Endodermal cell (in vitro differentiated cells): ENCODE measurements at regions not wholly inside any gene's neighbourhood (a gene's known extent, or its start where the extent isn't known, plus 50 kb on each side); places are given as distances from the start of the nearest gene placed in this dataset.
"Not testable (repeated sequence)": the region's sequence is repeated elsewhere in the genome, so short reads cannot be mapped to it uniquely, and the experiment has no call there.

ENCODE experiments used
- DNase-seq: peaks from one replicate; pipeline ENCODE4 v3.0.0-alpha.2; 2017
- H3K27ac ChIP-seq: 2 replicates; pipeline ENCODE4 v1.5.1; 2013; ENCODE audit warnings: mild to moderate bottlenecking, low read depth, low read length, moderate library complexity
- H3K27me3 ChIP-seq: 2 replicates; pipeline ENCODE4 v1.6.1; 2013; ENCODE audit warnings: mild to moderate bottlenecking, low read length, moderate library complexity; ENCODE audit not compliant: insufficient read depth, control insufficient read depth, poor library complexity, severe bottlenecking
- H3K36me3 ChIP-seq: 2 replicates; pipeline ENCODE4 v1.7.0; 2013; ENCODE audit warnings: mild to moderate bottlenecking, low read length, moderate library complexity; ENCODE audit not compliant: control insufficient read depth, insufficient read depth
- H3K4me1 ChIP-seq: one replicate; pipeline ENCODE4 v1.7.0; 2013; ENCODE audit warnings: low read length; ENCODE audit not compliant: control insufficient read depth, insufficient read depth
- H3K4me3 ChIP-seq: 2 replicates; pipeline ENCODE4 v1.5.1; 2013; ENCODE audit warnings: mild to moderate bottlenecking, low read length, moderate library complexity
- H3K9ac ChIP-seq: 2 replicates; pipeline ENCODE4 v1.6.1; 2013; ENCODE audit warnings: mild to moderate bottlenecking, low read length, moderate library complexity; ENCODE audit not compliant: poor library complexity, severe bottlenecking; ENCODE audit errors: extremely low read depth
- H3K9me3 ChIP-seq: 2 replicates; pipeline ENCODE4 v1.6.1; 2013; ENCODE audit warnings: mild to moderate bottlenecking, low read length, moderate library complexity; ENCODE audit not compliant: control insufficient read depth
- H3K27ac Mint-ChIP-seq: 2 replicates; pipeline ENCODE4 v1.8.0; 2020; ENCODE audit warnings: mixed read lengths
- H3K27me3 Mint-ChIP-seq: 2 replicates; pipeline ENCODE4 v1.8.0; 2021; ENCODE audit warnings: mild to moderate bottlenecking, mixed read lengths; ENCODE audit not compliant: insufficient read depth
- H3K36me3 Mint-ChIP-seq: 2 replicates; pipeline ENCODE4 v1.8.0; 2020; ENCODE audit warnings: low read depth, mixed read lengths
- H3K4me1 Mint-ChIP-seq: 2 replicates; pipeline ENCODE4 v1.8.0; 2020; ENCODE audit warnings: mixed read lengths
- H3K4me3 Mint-ChIP-seq: 2 replicates; pipeline ENCODE4 v1.8.0; 2020; ENCODE audit warnings: mild to moderate bottlenecking, moderate library complexity, mixed read lengths
- H3K9me3 Mint-ChIP-seq: 2 replicates; pipeline ENCODE4 v1.8.0; 2020; ENCODE audit warnings: mild to moderate bottlenecking, mixed read lengths
- WGBS, 2 experiments: methylation state at CpG; one replicate each; pipeline versions ENCODE4 v1.1.5 to v1.1.7; 2013; ENCODE audit warnings: missing lambda C conversion rate in 2 of 2, mixed read lengths in 1 of 2; ENCODE audit not compliant: insufficient coverage in 1 of 2, insufficient read length in 1 of 2; 5-methylcytosine and 5-hydroxymethylcytosine counted together
- TF ChIP-seq, protein P1 (sequence below): fragments of 200-600 bp; sonication (generic); conservative IDR thresholded peaks from 2 replicates; pipeline ENCODE4 v1.5.0; 2021; ENCODE audit warnings: antibody characterized with exemption, mild to moderate bottlenecking

DNA sequence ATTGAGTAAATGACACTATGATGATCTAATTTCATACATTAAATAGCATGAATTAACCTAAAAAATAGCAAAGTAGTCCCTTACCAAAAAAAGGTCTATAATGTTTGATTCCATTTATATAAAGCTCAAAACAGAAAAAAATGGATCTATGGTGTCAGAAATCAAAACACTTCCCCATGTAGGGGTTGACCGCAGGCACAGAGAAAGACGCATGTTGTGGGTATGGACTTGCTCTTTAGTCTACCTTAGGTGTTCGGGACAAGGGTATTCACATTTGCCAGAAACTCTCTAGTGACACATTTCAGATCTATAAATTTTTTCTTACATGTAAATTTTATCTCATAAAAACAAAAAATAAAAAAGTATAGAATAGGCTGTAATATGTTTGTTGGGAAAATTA, 1262.9 kb downstream of the TMEM121 start:
- Histone ChIP-seq H3K27ac (no peak overlapping the region), H3K9me3 (peaks cover 80% of the 10 kb centered on the region), H3K36me3 (no peaks in the 10 kb centered on the region), H3K4me1 (no peaks in the 10 kb centered on the region), H3K27me3 (no peaks in the 10 kb centered on the region), H3K4me3 (no peak overlapping the region), H3K9ac (no peak overlapping the region)
- Mint-ChIP-seq H3K4me1 (no peaks in the 10 kb centered on the region), H3K27ac (no peak overlapping the region), H3K4me3 (no peak overlapping the region), H3K27me3 (no peaks in the 10 kb centered on the region), H3K9me3 (peaks cover 88% of the 10 kb centered on the region), H3K36me3 (no peaks in the 10 kb centered on the region)
- no peak for DNase-seq
- WGBS, 2 experiments, result 87 to 100% methylated on average over 2 to 3 of the region's 3 CpGs
- TF ChIP-seq, protein P1, sequence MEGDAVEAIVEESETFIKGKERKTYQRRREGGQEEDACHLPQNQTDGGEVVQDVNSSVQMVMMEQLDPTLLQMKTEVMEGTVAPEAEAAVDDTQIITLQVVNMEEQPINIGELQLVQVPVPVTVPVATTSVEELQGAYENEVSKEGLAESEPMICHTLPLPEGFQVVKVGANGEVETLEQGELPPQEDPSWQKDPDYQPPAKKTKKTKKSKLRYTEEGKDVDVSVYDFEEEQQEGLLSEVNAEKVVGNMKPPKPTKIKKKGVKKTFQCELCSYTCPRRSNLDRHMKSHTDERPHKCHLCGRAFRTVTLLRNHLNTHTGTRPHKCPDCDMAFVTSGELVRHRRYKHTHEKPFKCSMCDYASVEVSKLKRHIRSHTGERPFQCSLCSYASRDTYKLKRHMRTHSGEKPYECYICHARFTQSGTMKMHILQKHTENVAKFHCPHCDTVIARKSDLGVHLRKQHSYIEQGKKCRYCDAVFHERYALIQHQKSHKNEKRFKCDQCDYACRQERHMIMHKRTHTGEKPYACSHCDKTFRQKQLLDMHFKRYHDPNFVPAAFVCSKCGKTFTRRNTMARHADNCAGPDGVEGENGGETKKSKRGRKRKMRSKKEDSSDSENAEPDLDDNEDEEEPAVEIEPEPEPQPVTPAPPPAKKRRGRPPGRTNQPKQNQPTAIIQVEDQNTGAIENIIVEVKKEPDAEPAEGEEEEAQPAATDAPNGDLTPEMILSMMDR, result no peak

DNA sequence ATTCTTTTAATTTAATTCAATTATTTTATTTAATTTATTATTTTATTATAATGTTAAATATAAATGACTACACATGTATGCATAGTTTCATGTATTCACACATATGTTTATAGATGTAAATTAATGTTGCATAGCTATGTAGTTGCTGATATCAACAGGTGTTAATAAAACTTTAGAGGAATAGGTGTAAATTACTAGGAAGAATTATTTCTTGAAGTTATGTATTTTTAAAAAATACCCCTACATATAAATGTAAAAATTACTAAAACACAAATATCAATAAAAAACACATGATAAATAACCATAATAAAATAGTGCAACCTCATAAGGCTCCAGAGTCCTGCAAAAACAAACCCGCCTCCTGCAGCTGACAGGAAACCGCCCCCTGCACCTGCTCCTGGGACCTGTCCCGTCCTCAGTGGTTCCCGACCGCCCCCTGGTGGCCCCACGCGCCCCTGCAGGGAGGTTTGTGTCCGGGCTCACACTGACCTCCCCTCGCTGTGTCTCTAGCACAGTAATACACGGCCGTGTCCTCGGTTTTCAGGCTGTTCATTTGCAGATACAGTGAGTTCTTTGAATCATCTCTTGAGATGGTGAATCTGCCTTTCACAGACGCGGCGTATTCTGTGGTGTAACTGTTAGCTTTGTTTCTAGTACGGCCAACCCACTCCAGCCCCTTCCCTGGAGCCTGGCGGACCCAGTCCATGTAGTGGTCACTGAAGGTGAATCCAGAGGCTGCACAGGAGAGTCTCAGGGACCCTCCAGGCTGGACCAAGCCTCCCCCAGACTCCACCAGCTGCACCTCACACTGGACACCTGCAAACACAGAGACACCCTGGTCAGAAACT, 1264.0 kb downstream of the TMEM121 start:
- H3K27ac Mint-ChIP-seq, result no peak overlapping the region
- H3K4me3 ChIP-seq, result no peak overlapping the region
- H3K9me3 Mint-ChIP-seq, result peaks cover 83% of the 10 kb centered on the region
- no peak overlapping the region for H3K4me3 Mint-ChIP-seq
- TF ChIP-seq, protein P1, result peak; percentile 57
- 70 to 73% methylated on average over 12 to 17 of the region's 17 CpGs for WGBS, 2 experiments
- H3K4me1 ChIP-seq, result no peaks in the 10 kb centered on the region
- H3K9ac ChIP-seq, result no peak overlapping the region
- no peaks in the 10 kb centered on the region for H3K36me3 ChIP-seq
- peaks cover 72% of the 10 kb centered on the region for H3K9me3 ChIP-seq
- DNase-seq, result peak; percentile 64
- H3K27me3 ChIP-seq, result no peaks in the 10 kb centered on the region
- no peak overlapping the region for H3K27ac ChIP-seq
- H3K4me1 Mint-ChIP-seq, result no peaks in the 10 kb centered on the region
- H3K27me3 Mint-ChIP-seq, result no peaks in the 10 kb centered on the region
- no peaks in the 10 kb centered on the region for H3K36me3 Mint-ChIP-seq

DNA sequence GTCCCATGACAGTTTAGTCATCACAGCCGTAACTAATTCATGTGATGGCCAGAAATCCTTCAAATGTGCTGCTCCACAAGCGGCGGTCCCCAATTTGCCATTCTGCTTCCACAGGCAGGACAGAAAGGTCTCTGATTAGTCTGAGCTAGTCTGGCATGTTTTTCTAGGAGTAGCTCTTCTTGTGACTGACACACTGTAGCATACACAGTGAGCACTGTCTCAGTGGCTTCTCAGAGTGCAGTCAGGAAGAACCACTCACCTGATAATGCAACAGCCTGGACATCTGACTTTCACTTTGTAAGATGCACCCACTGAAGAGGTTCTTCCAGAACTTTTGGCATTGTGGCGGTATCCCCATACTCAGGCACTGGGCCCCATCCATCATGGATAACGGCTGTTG, 1266.2 kb downstream of the TMEM121 start:
- no peak overlapping the region for H3K27ac Mint-ChIP-seq
- Histone ChIP-seq H3K9me3 (peaks cover 61% of the 10 kb centered on the region), H3K36me3 (no peaks in the 10 kb centered on the region), H3K9ac (no peak overlapping the region), H3K4me1 (no peaks in the 10 kb centered on the region), H3K27me3 (no peaks in the 10 kb centered on the region), H3K27ac (no peak overlapping the region), H3K4me3 (no peak overlapping the region)
- no peaks in the 10 kb centered on the region for H3K36me3 Mint-ChIP-seq
- H3K27me3 Mint-ChIP-seq, result no peaks in the 10 kb centered on the region
- TF ChIP-seq, protein P1, result no peak
- no peaks in the 10 kb centered on the region for H3K4me1 Mint-ChIP-seq
- 69 to 78% methylated on average over 3 to 5 of the region's 5 CpGs for WGBS, 2 experiments
- no peak overlapping the region for H3K4me3 Mint-ChIP-seq
- no peak for DNase-seq
- peaks cover 77% of the 10 kb centered on the region for H3K9me3 Mint-ChIP-seq

DNA sequence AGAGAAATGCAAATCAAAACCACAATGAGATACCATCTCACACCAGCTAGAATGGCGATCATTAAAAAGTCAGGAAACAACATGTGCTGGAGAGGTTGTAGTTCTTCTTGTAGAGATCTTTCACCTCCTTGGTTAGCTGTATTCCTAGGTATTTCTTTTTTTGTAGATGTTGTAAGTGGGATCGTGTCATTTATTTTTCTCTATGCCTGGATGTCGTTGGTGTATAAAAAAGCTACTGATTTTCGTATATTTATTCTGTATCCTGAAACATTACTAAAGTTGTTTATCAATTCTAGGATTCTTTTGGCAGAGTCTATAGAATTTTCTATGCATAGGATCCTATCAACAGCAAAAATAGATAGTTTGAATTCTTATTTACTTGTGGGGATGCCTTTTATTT, 1271.8 kb downstream of the TMEM121 start:
- not testable (repeated sequence) for H3K4me1 ChIP-seq, H3K27me3 ChIP-seq, H3K36me3 Mint-ChIP-seq, DNase-seq, H3K4me1 Mint-ChIP-seq, H3K4me3 Mint-ChIP-seq, H3K4me3 ChIP-seq, H3K27ac ChIP-seq, H3K27me3 Mint-ChIP-seq, H3K27ac Mint-ChIP-seq, H3K9ac ChIP-seq, H3K36me3 ChIP-seq
- WGBS, 2 experiments, result 86 to 100% methylated on average over 1 of the region's 4 CpGs
- peaks cover 72% of the 10 kb centered on the region for H3K9me3 Mint-ChIP-seq
- peaks cover 65% of the 10 kb centered on the region for H3K9me3 ChIP-seq
